HEK293T (cell line): ENCODE measurements at regions not wholly inside any gene's neighbourhood (a gene's known extent, or its start where the extent isn't known, plus 50 kb on each side); places are given as distances from the start of the nearest gene placed in this dataset.

Experiments
- HDGF ChIP-seq: fragments of 450-650 bp; IDR thresholded peaks from 2 replicates; pipeline ENCODE4 v1.6.1; 2017; ENCODE audit warnings: antibody characterized with exemption, borderline replicate concordance
- SP1 ChIP-seq: fragments of 450-650 bp; IDR thresholded peaks from 2 replicates; pipeline ENCODE4 v1.6.1; 2017

- TF ChIP-seq HDGF (no peak), SP1 (no peak)
These were observed 362.6 kb downstream of the DNAH5 start for GRCh38 chr5:13581914-13582313.
